Rectal smooth muscle tissue (tissue), 1 donor: ENCODE measurements at regions not wholly inside any gene's neighbourhood (a gene's known extent, or its start where the extent isn't known, plus 50 kb on each side); places are given as distances from the start of the nearest gene placed in this dataset.

Source experiments
- H3K27ac ChIP-seq: one replicate; pipeline ENCODE4 v1.7.0; 2013; ENCODE audit warnings: low read depth, low read length, inconsistent platforms
- H3K27me3 ChIP-seq: one replicate; pipeline ENCODE4 v1.7.0; 2013; ENCODE audit warnings: low read length; ENCODE audit not compliant: control insufficient read depth, insufficient read depth
- H3K36me3 ChIP-seq: one replicate; pipeline ENCODE4 v1.7.0; 2013; ENCODE audit warnings: low read length; ENCODE audit not compliant: control insufficient read depth, insufficient read depth
- H3K4me1 ChIP-seq: one replicate; pipeline ENCODE4 v1.7.0; 2013; ENCODE audit warnings: low read length; ENCODE audit not compliant: control insufficient read depth, insufficient read depth
- H3K4me3 ChIP-seq: one replicate; pipeline ENCODE4 v1.7.0; 2013; ENCODE audit warnings: low read length
- H3K9ac ChIP-seq: one replicate; pipeline ENCODE4 v1.7.0; 2013; ENCODE audit warnings: low read length

DNA sequence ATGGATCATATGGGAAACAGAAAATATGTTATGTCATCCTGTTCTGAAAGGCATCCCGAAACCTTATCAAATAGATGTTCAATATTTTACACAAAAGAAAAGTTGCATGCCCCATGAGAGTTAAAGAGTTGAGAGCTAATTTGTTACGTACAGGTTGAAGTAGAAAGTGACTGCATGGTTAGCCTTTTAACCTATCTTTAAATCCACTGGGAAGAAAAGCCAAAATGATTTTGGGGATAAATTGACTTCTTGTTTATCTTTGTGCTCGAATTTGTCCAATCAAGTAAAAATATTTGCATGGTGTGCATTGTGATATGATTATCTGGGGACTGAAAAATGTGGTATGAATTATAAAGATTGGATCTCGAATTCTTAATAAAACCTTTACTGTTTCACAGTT, 230.1 kb downstream of the POSTN start:
- H3K4me3 ChIP-seq: no peak overlapping the region
- no peaks in the 10 kb centered on the region for H3K4me1 ChIP-seq
- H3K9ac ChIP-seq: no peak overlapping the region
- H3K27me3 ChIP-seq: no peaks in the 10 kb centered on the region
- no peak overlapping the region for H3K27ac ChIP-seq
- H3K36me3 ChIP-seq: no peaks in the 10 kb centered on the region

DNA sequence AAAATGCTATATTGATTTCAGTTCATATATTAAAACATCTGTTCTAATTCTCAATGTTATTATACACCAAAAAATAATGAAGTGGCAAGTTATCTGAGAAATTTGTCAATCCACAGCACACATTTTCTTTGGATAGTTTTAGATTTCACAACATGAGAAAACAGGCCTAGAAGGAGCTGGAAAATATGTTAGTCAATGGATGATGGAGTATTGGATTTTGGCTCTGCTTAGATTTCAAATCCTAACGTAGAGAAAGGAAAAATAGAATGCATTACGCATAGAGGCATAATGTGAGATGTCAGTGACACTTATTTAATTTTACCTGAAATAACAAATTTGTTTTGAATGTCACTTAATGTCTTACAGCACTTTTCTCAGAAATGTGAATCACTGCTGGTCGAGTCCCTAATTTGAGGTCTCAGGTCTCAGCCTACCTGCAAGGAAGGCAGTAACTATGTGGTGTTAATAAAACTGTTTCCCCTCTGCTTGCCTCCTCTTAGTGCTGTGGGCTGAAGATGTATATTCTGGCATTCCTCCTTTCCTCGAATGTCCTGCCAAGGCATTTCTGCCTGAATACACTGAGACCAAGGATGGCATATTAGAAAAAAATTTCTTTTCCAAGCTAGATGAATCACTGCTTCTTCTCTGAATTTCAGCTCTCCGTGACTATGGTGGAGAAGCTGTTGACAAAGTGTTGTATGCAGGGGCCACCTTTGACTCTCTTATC, 232.4 kb downstream of the POSTN start:
- no peaks in the 10 kb centered on the region for H3K36me3 ChIP-seq
- H3K27ac ChIP-seq: no peak overlapping the region
- H3K4me1 ChIP-seq: no peaks in the 10 kb centered on the region
- H3K9ac ChIP-seq: no peak overlapping the region
- no peak overlapping the region for H3K4me3 ChIP-seq
- H3K27me3 ChIP-seq: no peaks in the 10 kb centered on the region

DNA sequence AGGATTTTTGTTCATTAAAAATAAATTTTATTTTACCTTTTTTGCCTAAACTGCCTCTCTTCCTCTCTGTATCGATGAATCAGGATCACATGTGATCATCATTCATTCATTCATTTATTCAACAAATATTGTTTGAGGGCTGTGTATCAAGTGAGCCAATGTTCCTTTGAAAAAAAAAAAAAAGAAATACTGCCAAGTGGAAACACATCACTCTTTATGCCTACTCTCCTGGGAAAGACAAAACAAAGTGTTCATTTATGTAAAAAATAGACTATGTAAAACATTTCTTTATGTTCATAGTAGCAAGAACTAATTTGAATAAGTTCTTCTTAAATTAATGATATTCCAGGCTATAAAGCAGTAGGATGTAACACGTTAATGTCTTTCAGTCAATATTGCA, 233.1 kb downstream of the POSTN start:
- Histone ChIP-seq H3K27me3 (no peaks in the 10 kb centered on the region), H3K9ac (no peak overlapping the region), H3K4me1 (no peaks in the 10 kb centered on the region), H3K4me3 (no peak overlapping the region), H3K36me3 (no peaks in the 10 kb centered on the region), H3K27ac (no peak overlapping the region)

DNA sequence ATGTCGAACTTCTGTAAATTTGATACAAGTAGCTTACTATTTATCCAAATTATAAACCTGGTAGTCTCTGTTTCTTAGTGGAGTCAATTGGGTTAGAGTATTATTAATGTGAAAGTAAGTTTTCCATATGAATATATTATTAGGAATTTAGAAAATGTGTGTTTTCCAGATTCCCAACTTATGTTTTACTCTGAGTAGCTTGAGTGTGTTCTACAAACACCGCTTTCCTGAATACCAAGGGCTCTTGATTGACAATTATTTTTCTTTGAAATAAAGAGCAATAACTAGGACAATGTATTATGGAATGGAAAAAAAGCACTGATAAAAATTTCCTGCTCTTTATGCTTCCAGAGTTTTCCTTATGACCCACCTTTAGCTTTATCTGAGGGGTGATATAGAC, 233.6 kb downstream of the POSTN start:
- H3K4me1 ChIP-seq: no peaks in the 10 kb centered on the region
- H3K27ac ChIP-seq: no peak overlapping the region
- H3K27me3 ChIP-seq: no peaks in the 10 kb centered on the region
- no peak overlapping the region for H3K4me3 ChIP-seq
- H3K36me3 ChIP-seq: no peaks in the 10 kb centered on the region
- H3K9ac ChIP-seq: no peak overlapping the region

DNA sequence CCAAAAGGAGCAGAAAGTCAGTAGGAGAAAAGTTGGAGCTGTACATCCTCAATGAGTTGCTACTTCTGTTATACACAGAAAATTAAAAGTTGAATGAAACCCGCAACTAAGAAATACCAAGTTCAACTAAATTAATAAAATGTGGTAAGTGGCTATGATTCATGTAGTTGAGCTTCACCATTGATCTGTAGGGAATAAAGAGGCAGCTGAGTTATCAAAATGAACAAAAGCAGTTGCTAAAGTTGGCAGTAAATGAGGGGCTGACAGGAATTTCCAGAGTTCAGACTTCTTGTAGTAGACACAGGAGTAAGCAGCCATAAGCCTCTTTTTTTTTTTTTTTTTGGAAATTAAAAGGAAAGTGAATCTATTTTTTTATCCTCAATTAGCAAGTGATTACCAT, 234.6 kb downstream of the POSTN start:
- no peak overlapping the region for H3K9ac ChIP-seq
- no peaks in the 10 kb centered on the region for H3K27me3 ChIP-seq
- no peak overlapping the region for H3K27ac ChIP-seq
- no peaks in the 10 kb centered on the region for H3K4me1 ChIP-seq
- H3K4me3 ChIP-seq: no peak overlapping the region
- no peaks in the 10 kb centered on the region for H3K36me3 ChIP-seq

DNA sequence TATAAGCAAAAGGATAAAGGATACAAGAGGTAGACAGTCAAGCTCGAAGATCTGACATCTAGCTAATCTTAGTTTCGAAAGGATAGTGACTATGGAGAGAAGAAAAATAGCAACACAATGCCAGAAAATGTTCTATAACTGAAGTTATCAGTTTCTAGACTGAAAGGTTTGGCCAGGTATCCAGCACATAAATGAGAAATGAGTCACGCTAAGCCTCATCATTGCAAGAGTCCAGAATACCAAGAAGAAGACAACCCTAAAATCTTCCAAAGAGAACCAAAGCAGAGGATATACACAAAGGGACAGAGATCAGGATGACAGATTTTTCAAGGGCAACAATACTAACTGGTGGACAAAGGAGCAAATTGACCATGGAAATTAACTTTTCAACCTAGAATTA, 237.0 kb downstream of the POSTN start:
- Histone ChIP-seq H3K36me3 (no peaks in the 10 kb centered on the region), H3K27me3 (no peaks in the 10 kb centered on the region), H3K27ac (no peak overlapping the region), H3K4me3 (no peak overlapping the region), H3K4me1 (no peaks in the 10 kb centered on the region), H3K9ac (no peak overlapping the region)

GRCh38 chr13:37360556-37360955, 238.0 kb downstream of the POSTN start:
- Histone ChIP-seq H3K4me3 (no peak overlapping the region), H3K9ac (no peak overlapping the region), H3K27ac (no peak overlapping the region), H3K4me1 (no peaks in the 10 kb centered on the region), H3K36me3 (no peaks in the 10 kb centered on the region), H3K27me3 (no peaks in the 10 kb centered on the region)

DNA sequence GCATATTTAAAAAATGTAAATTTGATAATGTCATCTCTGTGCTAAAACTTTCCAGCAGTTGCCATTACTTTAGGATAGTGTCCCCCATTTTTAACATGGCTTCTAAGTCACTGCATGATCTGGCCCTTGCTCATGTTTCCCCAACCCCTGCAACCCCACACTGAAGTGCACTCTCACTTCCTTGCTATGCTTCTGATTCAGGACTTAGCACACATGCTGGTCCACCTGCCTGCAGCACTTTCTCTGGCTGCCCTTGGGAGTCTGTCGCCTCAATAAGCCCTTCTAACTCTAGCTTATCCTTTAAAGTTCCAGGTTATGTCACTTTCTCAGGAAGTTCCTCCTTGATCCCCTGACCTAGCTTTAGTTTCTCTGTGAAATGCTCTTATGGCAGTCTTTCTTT, 241.0 kb downstream of the POSTN start:
- no peak overlapping the region for H3K27ac ChIP-seq
- H3K27me3 ChIP-seq: no peaks in the 10 kb centered on the region
- H3K4me1 ChIP-seq: no peaks in the 10 kb centered on the region
- no peak overlapping the region for H3K9ac ChIP-seq
- no peak overlapping the region for H3K4me3 ChIP-seq
- H3K36me3 ChIP-seq: no peaks in the 10 kb centered on the region

DNA sequence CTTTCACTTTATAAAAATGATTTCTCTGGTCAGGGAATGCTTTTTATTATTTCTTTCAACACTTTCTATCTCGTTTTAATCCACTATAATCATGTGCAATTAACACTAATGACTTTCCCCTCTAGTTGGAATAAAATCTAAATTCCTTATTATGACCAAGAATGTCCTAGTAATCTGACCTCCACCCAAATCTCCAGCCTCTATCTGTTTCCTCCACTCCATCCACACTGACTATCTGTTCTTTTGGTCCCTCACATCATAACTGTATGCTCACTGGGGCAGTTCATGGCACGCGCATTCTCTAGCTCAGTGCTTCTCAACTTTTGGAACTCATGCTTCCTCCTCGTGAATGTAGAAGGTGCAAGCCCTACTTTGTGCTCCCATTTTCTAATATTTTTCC, 244.7 kb downstream of the POSTN start:
- Histone ChIP-seq H3K4me3 (no peak overlapping the region), H3K4me1 (no peaks in the 10 kb centered on the region), H3K27me3 (no peaks in the 10 kb centered on the region), H3K9ac (no peak overlapping the region), H3K27ac (no peak overlapping the region), H3K36me3 (no peaks in the 10 kb centered on the region)

DNA sequence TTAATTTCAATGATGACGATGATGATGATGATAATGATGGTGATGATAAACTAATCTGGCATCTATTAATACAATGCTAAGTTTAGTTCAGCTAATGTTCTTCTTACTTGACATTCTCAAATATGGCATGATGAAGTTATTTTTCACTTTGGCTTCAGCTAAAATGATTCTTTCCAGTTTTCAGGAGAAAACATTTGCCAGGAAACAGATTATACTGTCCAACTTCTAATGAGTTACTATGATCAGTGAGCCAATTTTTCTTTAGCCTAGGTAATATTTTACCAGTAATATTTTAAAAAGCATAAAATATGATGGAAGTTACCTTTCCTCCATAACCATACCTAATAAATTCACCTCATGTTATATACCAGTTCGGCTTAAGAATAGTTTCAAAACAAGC, 245.7 kb upstream of the CSNK1A1L start:
- H3K4me1 ChIP-seq: peaks cover 3% of the 10 kb centered on the region
- no peak overlapping the region for H3K9ac ChIP-seq
- no peaks in the 10 kb centered on the region for H3K27me3 ChIP-seq
- H3K4me3 ChIP-seq: no peak overlapping the region
- H3K36me3 ChIP-seq: no peaks in the 10 kb centered on the region
- H3K27ac ChIP-seq: no peak overlapping the region

GRCh38 chr13:37349916-37350315, 244.5 kb upstream of the CSNK1A1L start:
- no peak overlapping the region for H3K4me3 ChIP-seq
- no peak overlapping the region for H3K27ac ChIP-seq
- H3K36me3 ChIP-seq: no peaks in the 10 kb centered on the region
- no peaks in the 10 kb centered on the region for H3K27me3 ChIP-seq
- H3K4me1 ChIP-seq: peaks cover 3% of the 10 kb centered on the region
- no peak overlapping the region for H3K9ac ChIP-seq

DNA sequence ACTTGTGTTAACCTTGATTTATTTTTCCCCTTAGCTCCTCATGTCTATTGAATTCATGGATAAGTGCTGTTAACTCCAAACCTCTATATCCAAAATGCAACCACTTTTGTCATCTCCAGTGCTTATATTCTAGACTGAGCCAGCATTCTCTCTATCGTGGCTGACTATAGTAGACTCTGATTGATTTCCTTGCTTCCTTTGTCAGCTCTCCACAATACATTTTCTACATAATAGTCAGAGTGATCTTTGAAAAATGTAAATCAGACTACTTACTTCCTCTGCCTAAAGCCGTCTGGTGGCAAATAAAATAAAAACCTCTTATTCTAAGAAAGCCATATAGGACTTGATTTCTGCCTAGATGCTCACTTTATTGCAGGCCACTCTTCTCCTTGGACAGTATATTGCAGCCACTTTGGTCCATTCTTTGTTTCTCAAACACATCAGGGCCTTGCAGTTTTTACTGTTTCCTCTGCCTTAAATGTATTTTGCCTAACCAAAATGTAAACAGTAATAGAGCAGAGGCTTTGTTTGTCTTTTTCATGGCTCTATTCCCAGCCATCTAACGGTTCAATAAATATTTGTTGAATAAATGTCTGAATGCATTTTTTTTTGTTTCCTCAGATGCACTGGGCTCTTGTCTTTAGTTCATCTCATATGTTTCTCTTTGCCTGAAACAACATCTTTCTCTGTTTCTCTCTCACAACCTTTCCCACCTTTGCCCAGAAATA, 243.6 kb upstream of the CSNK1A1L start:
- H3K27ac ChIP-seq: no peak overlapping the region
- H3K27me3 ChIP-seq: no peaks in the 10 kb centered on the region
- peaks cover 3% of the 10 kb centered on the region for H3K4me1 ChIP-seq
- H3K4me3 ChIP-seq: no peak overlapping the region
- no peak overlapping the region for H3K9ac ChIP-seq
- H3K36me3 ChIP-seq: no peaks in the 10 kb centered on the region

- Histone ChIP-seq H3K36me3 (no peaks in the 10 kb centered on the region), H3K27me3 (no peaks in the 10 kb centered on the region), H3K4me3 (no peak overlapping the region), H3K27ac (no peak overlapping the region), H3K4me1 (peaks cover 3% of the 10 kb centered on the region), H3K9ac (no peak overlapping the region)
These were observed 240.4 kb upstream of the CSNK1A1L start for GRCh38 chr13:37345869-37346268.
